ENCODE measurements at regions not wholly inside any gene's neighbourhood (a gene's known extent, or its start where the extent isn't known, plus 50 kb on each side); places are given as distances from the start of the nearest gene placed in this dataset.

DNA sequence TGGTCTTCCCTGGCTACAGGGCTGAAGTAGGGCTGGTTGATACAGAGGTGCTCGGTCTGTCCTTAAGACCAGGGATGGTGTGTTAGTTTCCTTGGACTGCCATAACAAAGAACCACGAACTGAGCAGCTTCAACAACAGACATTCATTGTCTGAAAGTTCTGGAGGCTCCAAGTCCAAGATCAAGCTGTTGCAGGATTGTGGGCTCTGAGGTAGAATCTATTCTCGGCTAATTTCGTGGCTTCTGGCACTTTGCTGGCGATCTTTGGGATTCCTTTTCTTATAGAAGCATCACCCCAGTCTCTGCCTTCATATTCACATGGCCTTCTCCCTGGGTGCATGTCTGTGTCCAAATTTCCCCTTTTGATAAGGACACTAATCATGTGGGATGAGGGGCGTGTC is 112.1 kb upstream of the ITGB1 start:
- Histone ChIP-seq H3K79me2 (ENCODE audit: low read depth) (no peaks in the 10 kb centered on the region), H3F3A (ENCODE audit: insufficient read depth, low read depth) (no peaks in the 10 kb centered on the region), H4K20me1 (ENCODE audit: insufficient read depth) (no peaks in the 10 kb centered on the region), H2AFZ (no peak overlapping the region), H3K27ac (no peak overlapping the region), H3K4me3 (no peak overlapping the region), H3K9me2 (ENCODE audit: insufficient read depth) (no peaks in the 10 kb centered on the region), H3K9me3 (ENCODE audit: insufficient read depth, low read depth) (no peaks in the 10 kb centered on the region), H3K36me3 (ENCODE audit: low read depth) (no peaks in the 10 kb centered on the region), H3K4me1 (replicated peaks; ENCODE audit: insufficient read depth) (peaks cover 5% of the 10 kb centered on the region; the same call in 1 of the 2 replicates), H3K27me3 (ENCODE audit: insufficient read depth, low read depth) (no peaks in the 10 kb centered on the region), H3K4me2 (no peak overlapping the region)
- CTCF ChIA-PET: no interaction called here
- no peak for DNase-seq
- no peak for TF ChIP-seq EZH2 (IDR thresholded peaks at IDR 0.05; ENCODE audit: low read depth)
- TF ChIP-seq, protein P1, sequence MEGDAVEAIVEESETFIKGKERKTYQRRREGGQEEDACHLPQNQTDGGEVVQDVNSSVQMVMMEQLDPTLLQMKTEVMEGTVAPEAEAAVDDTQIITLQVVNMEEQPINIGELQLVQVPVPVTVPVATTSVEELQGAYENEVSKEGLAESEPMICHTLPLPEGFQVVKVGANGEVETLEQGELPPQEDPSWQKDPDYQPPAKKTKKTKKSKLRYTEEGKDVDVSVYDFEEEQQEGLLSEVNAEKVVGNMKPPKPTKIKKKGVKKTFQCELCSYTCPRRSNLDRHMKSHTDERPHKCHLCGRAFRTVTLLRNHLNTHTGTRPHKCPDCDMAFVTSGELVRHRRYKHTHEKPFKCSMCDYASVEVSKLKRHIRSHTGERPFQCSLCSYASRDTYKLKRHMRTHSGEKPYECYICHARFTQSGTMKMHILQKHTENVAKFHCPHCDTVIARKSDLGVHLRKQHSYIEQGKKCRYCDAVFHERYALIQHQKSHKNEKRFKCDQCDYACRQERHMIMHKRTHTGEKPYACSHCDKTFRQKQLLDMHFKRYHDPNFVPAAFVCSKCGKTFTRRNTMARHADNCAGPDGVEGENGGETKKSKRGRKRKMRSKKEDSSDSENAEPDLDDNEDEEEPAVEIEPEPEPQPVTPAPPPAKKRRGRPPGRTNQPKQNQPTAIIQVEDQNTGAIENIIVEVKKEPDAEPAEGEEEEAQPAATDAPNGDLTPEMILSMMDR (conservative IDR thresholded peaks at IDR 0.05): no peak
- intact Hi-C loops (cut with micrococcal nuclease; ENCODE audit: unreplicated experiment): no loop called here
- no TSS peak for BruUV-seq (replicated peaks)
- POLR2A ChIA-PET (ENCODE audit: unreplicated experiment): no interaction called here

- H3K27ac ChIP-seq: no peak overlapping the region
- POLR2A ChIA-PET (ENCODE audit: unreplicated experiment): no interaction called here
Measured at GRCh38 chr10:33067917-33068316, 109.9 kb upstream of the ITGB1 start.

DNA sequence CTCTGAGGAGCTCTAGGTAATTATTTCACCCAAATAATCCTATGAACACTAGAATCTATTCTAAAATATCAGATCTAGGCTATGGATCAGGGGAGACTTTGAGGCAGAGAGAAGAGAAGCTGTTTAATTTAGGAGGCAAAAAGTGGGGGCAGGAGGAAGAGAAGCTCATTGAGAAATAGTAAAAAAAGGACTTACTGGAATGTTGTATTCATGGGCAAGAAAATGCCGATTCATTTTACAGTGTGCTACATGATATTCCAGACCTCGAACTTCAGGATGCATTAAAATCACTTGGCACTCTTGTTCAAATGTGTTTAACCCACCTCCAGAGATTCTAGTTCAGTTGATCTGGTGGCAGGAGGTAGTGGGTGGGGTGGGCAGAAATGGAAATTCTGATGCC is 109.5 kb upstream of the ITGB1 start:
- TF ChIP-seq, protein P1 (conservative IDR thresholded peaks at IDR 0.05): no peak
- no peak for TF ChIP-seq EZH2 (IDR thresholded peaks at IDR 0.05; ENCODE audit: low read depth)
- no peak for DNase-seq
- H3K4me2 ChIP-seq: no peak overlapping the region
- H4K20me1 ChIP-seq (ENCODE audit: insufficient read depth): no peaks in the 10 kb centered on the region
- H3K36me3 ChIP-seq (ENCODE audit: low read depth): no peaks in the 10 kb centered on the region
- ChIA-PET CTCF (interaction anchor here (0.5 kb wide), 1 partner anchor 630 kb away, joined by 3 read pairs; no protein-coding TSS in a partner anchor), POLR2A (ENCODE audit: unreplicated experiment) (no interaction called here)
- H2AFZ ChIP-seq: no peak overlapping the region
- intact Hi-C loops (cut with micrococcal nuclease; ENCODE audit: unreplicated experiment): no loop called here
- no peak overlapping the region for H3K27ac ChIP-seq
- no peaks in the 10 kb centered on the region for H3F3A ChIP-seq (ENCODE audit: insufficient read depth, low read depth)
- H3K9me3 ChIP-seq (ENCODE audit: insufficient read depth, low read depth): no peaks in the 10 kb centered on the region
- no peaks in the 10 kb centered on the region for H3K9me2 ChIP-seq (ENCODE audit: insufficient read depth)
- no peak overlapping the region for H3K4me3 ChIP-seq
- H3K27me3 ChIP-seq (ENCODE audit: insufficient read depth, low read depth): no peaks in the 10 kb centered on the region
- H3K79me2 ChIP-seq (ENCODE audit: low read depth): no peaks in the 10 kb centered on the region
- no TSS peak for BruUV-seq (replicated peaks)
- peaks cover 5% of the 10 kb centered on the region; the same call in 1 of the 2 replicates for H3K4me1 ChIP-seq (replicated peaks; ENCODE audit: insufficient read depth)

More at GRCh38 chr10:33067917-33068316, 109.9 kb upstream of the ITGB1 start:
- Histone ChIP-seq H3K4me1 (replicated peaks; ENCODE audit: insufficient read depth) (peaks cover 5% of the 10 kb centered on the region; the same call in 1 of the 2 replicates), H3K36me3 (ENCODE audit: low read depth) (no peaks in the 10 kb centered on the region), H3K4me3 (no peak overlapping the region), H2AFZ (no peak overlapping the region), H3F3A (ENCODE audit: insufficient read depth, low read depth) (no peaks in the 10 kb centered on the region), H3K9me3 (ENCODE audit: insufficient read depth, low read depth) (no peaks in the 10 kb centered on the region), H3K27me3 (ENCODE audit: insufficient read depth, low read depth) (no peaks in the 10 kb centered on the region), H3K79me2 (ENCODE audit: low read depth) (no peaks in the 10 kb centered on the region), H4K20me1 (ENCODE audit: insufficient read depth) (no peaks in the 10 kb centered on the region), H3K9me2 (ENCODE audit: insufficient read depth) (no peaks in the 10 kb centered on the region), H3K4me2 (no peak overlapping the region)
- no TSS peak for BruUV-seq (replicated peaks)
- no peak for DNase-seq
- TF ChIP-seq, protein P1 (conservative IDR thresholded peaks at IDR 0.05): no peak
- TF ChIP-seq EZH2 (IDR thresholded peaks at IDR 0.05; ENCODE audit: low read depth): no peak
- intact Hi-C loops (cut with micrococcal nuclease; ENCODE audit: unreplicated experiment): no loop called here
- CTCF ChIA-PET: interaction anchor here (0.5 kb wide), 1 partner anchor 630 kb away, joined by 3 read pairs; no protein-coding TSS in a partner anchor

All from PC-9 (cell line).